ENCODE measurements at regions not wholly inside any gene's neighbourhood (a gene's known extent, or its start where the extent isn't known, plus 50 kb on each side); places are given as distances from the start of the nearest gene placed in this dataset.

DNA sequence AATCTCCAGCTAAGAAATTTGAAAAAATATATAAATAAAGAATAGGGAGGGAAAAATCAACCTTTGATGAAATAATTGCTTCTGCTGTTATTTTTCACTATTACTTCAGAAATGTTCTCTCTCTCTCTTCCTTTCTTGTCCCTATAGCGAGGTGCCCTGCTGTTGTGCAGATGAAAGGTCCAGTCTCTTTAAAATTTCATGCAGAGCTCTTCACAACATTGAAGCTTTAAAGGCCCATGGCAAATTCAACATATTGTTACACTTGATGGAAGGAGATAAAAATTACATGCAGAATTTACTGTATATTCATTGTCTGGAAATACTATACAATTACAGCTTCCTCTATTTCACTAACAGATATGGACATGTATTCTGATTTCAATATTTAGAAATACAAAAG is 86.4 kb upstream of the PSMD7 start:
- Histone ChIP-seq H3K4me3 (no peak overlapping the region), H3K36me3 (no peaks in the 10 kb centered on the region), H3K4me1 (no peaks in the 10 kb centered on the region), H3K27ac (no peak overlapping the region), H3K27me3 (no peaks in the 10 kb centered on the region), H3K9me3 (no peaks in the 10 kb centered on the region)
- ATAC-seq (ENCODE audit: low FRiP score in 2 of 2) (no peak), DNase-seq (no peak)
- no peak for TF ChIP-seq EP300 (IDR thresholded peaks at IDR 0.05)
- TF ChIP-seq, protein P1, sequence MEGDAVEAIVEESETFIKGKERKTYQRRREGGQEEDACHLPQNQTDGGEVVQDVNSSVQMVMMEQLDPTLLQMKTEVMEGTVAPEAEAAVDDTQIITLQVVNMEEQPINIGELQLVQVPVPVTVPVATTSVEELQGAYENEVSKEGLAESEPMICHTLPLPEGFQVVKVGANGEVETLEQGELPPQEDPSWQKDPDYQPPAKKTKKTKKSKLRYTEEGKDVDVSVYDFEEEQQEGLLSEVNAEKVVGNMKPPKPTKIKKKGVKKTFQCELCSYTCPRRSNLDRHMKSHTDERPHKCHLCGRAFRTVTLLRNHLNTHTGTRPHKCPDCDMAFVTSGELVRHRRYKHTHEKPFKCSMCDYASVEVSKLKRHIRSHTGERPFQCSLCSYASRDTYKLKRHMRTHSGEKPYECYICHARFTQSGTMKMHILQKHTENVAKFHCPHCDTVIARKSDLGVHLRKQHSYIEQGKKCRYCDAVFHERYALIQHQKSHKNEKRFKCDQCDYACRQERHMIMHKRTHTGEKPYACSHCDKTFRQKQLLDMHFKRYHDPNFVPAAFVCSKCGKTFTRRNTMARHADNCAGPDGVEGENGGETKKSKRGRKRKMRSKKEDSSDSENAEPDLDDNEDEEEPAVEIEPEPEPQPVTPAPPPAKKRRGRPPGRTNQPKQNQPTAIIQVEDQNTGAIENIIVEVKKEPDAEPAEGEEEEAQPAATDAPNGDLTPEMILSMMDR (IDR thresholded peaks at IDR 0.05): no peak
- no peak for TF ChIP-seq POLR2AphosphoS5 (IDR thresholded peaks at IDR 0.05)
- no peak for TF ChIP-seq POLR2A (IDR thresholded peaks at IDR 0.05)
- WGBS, 2 donors: 84 to 88% methylated on average over 1 of the region's 1 CpG

DNA sequence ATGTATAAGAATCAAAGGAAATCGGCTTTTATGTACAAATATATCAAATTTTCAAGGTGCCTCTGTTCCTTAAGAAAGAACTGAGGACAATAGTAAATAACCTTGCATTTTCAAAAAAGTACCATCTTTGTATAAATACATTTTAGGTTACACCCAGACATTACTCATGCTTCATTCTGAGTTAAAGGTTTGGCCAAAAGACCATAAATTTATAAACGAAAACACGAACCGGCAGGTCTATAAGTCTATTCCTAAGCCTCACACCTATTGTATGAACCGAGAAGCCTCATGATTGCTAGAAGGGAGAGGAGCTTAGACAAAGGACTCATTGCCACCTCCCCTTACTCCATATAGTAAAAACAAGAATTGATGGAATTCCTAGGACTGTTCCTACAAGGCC is 94.6 kb upstream of the PSMD7 start:
- Histone ChIP-seq H3K36me3 (no peaks in the 10 kb centered on the region), H3K9me3 (no peaks in the 10 kb centered on the region), H3K4me1 (no peaks in the 10 kb centered on the region), H3K27me3 (no peaks in the 10 kb centered on the region), H3K4me3 (no peak overlapping the region), H3K27ac (no peak overlapping the region)
- WGBS, 2 donors: 74 to 87% methylated on average over 5 of the region's 5 CpGs
- TF ChIP-seq POLR2AphosphoS5 (IDR thresholded peaks at IDR 0.05) (no peak), POLR2A (IDR thresholded peaks at IDR 0.05) (no peak), EP300 (IDR thresholded peaks at IDR 0.05) (no peak)
- TF ChIP-seq, protein P1 (IDR thresholded peaks at IDR 0.05): no peak
- DNase-seq (no peak), ATAC-seq (ENCODE audit: low FRiP score in 2 of 2) (no peak)

DNA sequence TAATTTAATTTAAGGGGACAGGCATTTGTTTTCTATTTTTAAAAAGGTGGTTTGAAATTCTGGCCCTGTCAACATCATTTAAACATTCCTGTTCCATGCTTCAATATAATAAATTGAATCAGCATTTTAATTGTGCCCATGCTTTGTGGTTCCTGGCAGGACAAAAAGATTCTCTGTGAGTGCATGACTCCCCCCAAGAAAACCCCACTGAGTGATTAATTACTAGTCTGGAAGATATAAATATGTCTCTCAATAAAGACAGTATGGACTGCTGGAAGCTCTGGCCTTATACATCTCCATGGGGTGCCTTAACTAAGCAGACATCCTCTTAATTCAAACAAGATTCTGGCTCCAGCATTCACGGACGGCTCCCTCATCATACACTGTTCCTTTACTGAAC is 95.0 kb upstream of the PSMD7 start:
- 80 to 90% methylated on average over 2 of the region's 2 CpGs for WGBS, 2 donors

DNA sequence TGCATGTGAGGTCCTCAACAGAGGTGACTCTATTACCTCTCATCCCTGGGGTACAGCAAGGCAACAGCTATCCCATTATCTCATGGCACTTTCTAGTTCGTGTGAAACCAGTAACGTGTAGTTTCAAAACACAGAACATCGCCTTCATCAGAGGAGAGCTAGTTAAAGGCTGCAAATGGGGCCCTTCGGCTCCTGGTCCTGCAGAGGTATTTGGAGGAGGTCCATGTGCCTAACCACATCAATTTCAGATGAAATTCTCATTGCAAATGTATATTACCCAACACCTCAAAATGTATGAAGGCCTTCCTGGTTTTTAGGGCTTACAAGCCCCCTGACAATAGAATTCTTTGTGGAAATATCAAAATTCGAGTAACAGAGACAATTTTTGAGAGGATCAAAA is 95.7 kb upstream of the PSMD7 start:
- H3K27ac ChIP-seq: no peak overlapping the region
- ATAC-seq (ENCODE audit: low FRiP score in 2 of 2): no peak
- H3K4me1 ChIP-seq: no peaks in the 10 kb centered on the region
- no peak overlapping the region for H3K4me3 ChIP-seq
- no peaks in the 10 kb centered on the region for H3K9me3 ChIP-seq
- 75 to 85% methylated on average over 5 of the region's 5 CpGs for WGBS, 2 donors
- H3K27me3 ChIP-seq: no peaks in the 10 kb centered on the region
- TF ChIP-seq POLR2AphosphoS5 (IDR thresholded peaks at IDR 0.05) (no peak), EP300 (IDR thresholded peaks at IDR 0.05) (no peak), POLR2A (IDR thresholded peaks at IDR 0.05) (no peak)
- TF ChIP-seq, protein P1 (IDR thresholded peaks at IDR 0.05): no peak
- H3K36me3 ChIP-seq: no peaks in the 10 kb centered on the region
- no peak for DNase-seq

More for the DNA sequence above, 95.0 kb upstream of the PSMD7 start:
- DNase-seq: no peak
- H3K27me3 ChIP-seq: no peaks in the 10 kb centered on the region
- TF ChIP-seq EP300 (IDR thresholded peaks at IDR 0.05): no peak
- no peak for TF ChIP-seq POLR2AphosphoS5 (IDR thresholded peaks at IDR 0.05)
- no peak for TF ChIP-seq POLR2A (IDR thresholded peaks at IDR 0.05)
- no peaks in the 10 kb centered on the region for H3K4me1 ChIP-seq
- H3K9me3 ChIP-seq: no peaks in the 10 kb centered on the region
- no peak overlapping the region for H3K4me3 ChIP-seq
- no peak for ATAC-seq (ENCODE audit: low FRiP score in 2 of 2)
- no peak overlapping the region for H3K27ac ChIP-seq
- no peaks in the 10 kb centered on the region for H3K36me3 ChIP-seq

GRCh38 chr16:74199842-74200124 is 96.8 kb upstream of the PSMD7 start:
- no peaks in the 10 kb centered on the region for H3K9me3 ChIP-seq
- H3K4me3 ChIP-seq: no peak overlapping the region
- DNase-seq (no peak), ATAC-seq (ENCODE audit: low FRiP score in 2 of 2) (no peak)
- no peaks in the 10 kb centered on the region for H3K4me1 ChIP-seq
- H3K27ac ChIP-seq: no peak overlapping the region
- TF ChIP-seq, protein P1 (IDR thresholded peaks at IDR 0.05): no peak
- TF ChIP-seq POLR2AphosphoS5 (IDR thresholded peaks at IDR 0.05): no peak
- TF ChIP-seq POLR2A (IDR thresholded peaks at IDR 0.05): no peak
- no peak for TF ChIP-seq EP300 (IDR thresholded peaks at IDR 0.05)
- H3K36me3 ChIP-seq: no peaks in the 10 kb centered on the region
- no peaks in the 10 kb centered on the region for H3K27me3 ChIP-seq
- WGBS, 2 donors: 92 to 95% methylated on average over 3 of the region's 3 CpGs

Measured in upper lobe of left lung (tissue), 6 donors.